Ovary (tissue), 7 donors: ENCODE measurements at regions not wholly inside any gene's neighbourhood (a gene's known extent, or its start where the extent isn't known, plus 50 kb on each side); places are given as distances from the start of the nearest gene placed in this dataset.

Experiments used
- DNase-seq, 5 donors: peaks; one replicate each; pipeline ENCODE4 v3.0.0-alpha.2; 2019 to 2020
- H3K27ac ChIP-seq, 2 donors: fragments of 200-600 bp; one replicate each; pipeline versions ENCODE4 v1.5.1 to v1.8.0; 2019 to 2022
- H3K27me3 ChIP-seq: fragments of 200-600 bp; one replicate; pipeline ENCODE4 v1.8.0; 2022
- H3K36me3 ChIP-seq: fragments of 200-600 bp; sonication (generic); one replicate; pipeline ENCODE4 v1.5.1; 2019
- H3K4me1 ChIP-seq: one replicate; pipeline ENCODE4 v1.8.1; 2013; ENCODE audit warnings: mild to moderate bottlenecking, moderate library complexity; ENCODE audit not compliant: insufficient read depth
- H3K4me3 ChIP-seq: fragments of 200-600 bp; sonication (generic); one replicate; pipeline ENCODE4 v1.5.1; 2017
- H3K9me3 ChIP-seq, 2 donors: fragments of 200-600 bp in 1 of 2; sonication (generic) in 1 of 2; one replicate each; pipeline versions ENCODE4 v1.5.1 to v1.8.1; 2013 to 2019; ENCODE audit warnings: mild to moderate bottlenecking in 1 of 2, moderate library complexity in 1 of 2
- EP300 ChIP-seq: sonication (generic); formaldehyde crosslinking; IDR thresholded peaks from one replicate; pipeline ENCODE4 v1.6.1; 2017; ENCODE audit warnings: antibody characterized with exemption
- POLR2A ChIP-seq: fragments of 450-650 bp; IDR thresholded peaks from one replicate; pipeline ENCODE4 v1.6.1; 2017; ENCODE audit warnings: antibody characterized with exemption, mild to moderate bottlenecking, moderate library complexity
- WGBS, 3 donors: extraction: QIAGEN DNeasy Blood & Tissue Kit in 1 of 3; methylation state at CpG; one replicate each; pipeline versions ENCODE4 v1.1.5 to v1.1.7; 2013 to 2017; 5-methylcytosine and 5-hydroxymethylcytosine counted together
- intact Hi-C, 4 donors: fragments of 100-400 bp; cut with DNase I; formaldehyde crosslinking; loops; one replicate each; pipeline versions ENCODE4 v1.11.0 to v1.15.1; 2022 to 2023
- TF ChIP-seq, protein P1 (sequence below), 3 donors: fragments of 450-650 bp in 2 of 3; fragments of 200-600 bp in 1 of 3; IDR thresholded peaks; one replicate each; pipeline versions ENCODE4 v1.5.1 to v1.8.0; 2016 to 2022; ENCODE audit warnings: antibody characterized with exemption in 3 of 3, mild to moderate bottlenecking in 1 of 3
- donor health status: DM: no; HTN: no; CAD: no; lungs with moderate emphysema.
- donor health status: DM: no; HTN: no; CAD: no.
- donor health status: Bipolar disorder and iron deficiency.
- donor health status: DM: no; HTN: no; CAD: no.
- donor health status: DM: yes; HTN: yes; CAD: no.

GRCh38 chr1:194295685-194296084, 1109.3 kb upstream of the B3GALT2 start:
- Histone ChIP-seq H3K4me3 (no peak overlapping the region), H3K9me3 (no peaks in the 10 kb centered on the region), H3K36me3 (no peaks in the 10 kb centered on the region), H3K4me1 (no peaks in the 10 kb centered on the region), H3K27me3 (no peaks in the 10 kb centered on the region), H3K27ac (no peak overlapping the region)
- intact Hi-C loops: no loop called here
- no peak for TF ChIP-seq POLR2A
- TF ChIP-seq, protein P1, sequence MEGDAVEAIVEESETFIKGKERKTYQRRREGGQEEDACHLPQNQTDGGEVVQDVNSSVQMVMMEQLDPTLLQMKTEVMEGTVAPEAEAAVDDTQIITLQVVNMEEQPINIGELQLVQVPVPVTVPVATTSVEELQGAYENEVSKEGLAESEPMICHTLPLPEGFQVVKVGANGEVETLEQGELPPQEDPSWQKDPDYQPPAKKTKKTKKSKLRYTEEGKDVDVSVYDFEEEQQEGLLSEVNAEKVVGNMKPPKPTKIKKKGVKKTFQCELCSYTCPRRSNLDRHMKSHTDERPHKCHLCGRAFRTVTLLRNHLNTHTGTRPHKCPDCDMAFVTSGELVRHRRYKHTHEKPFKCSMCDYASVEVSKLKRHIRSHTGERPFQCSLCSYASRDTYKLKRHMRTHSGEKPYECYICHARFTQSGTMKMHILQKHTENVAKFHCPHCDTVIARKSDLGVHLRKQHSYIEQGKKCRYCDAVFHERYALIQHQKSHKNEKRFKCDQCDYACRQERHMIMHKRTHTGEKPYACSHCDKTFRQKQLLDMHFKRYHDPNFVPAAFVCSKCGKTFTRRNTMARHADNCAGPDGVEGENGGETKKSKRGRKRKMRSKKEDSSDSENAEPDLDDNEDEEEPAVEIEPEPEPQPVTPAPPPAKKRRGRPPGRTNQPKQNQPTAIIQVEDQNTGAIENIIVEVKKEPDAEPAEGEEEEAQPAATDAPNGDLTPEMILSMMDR (IDR thresholded peaks at IDR 0.05): no peak
- TF ChIP-seq EP300: no peak
- 50 to 77% (median 53%) methylated on average over 1 of the region's 1 CpG for WGBS, 3 donors
- DNase-seq: no peak

GRCh38 chr1:194293851-194294405, 1107.5 kb upstream of the B3GALT2 start:
- 70 to 83% (median 75%) methylated on average over 1 of the region's 1 CpG for WGBS, 3 donors
- intact Hi-C loops: no loop called here
- TF ChIP-seq, protein P1 (IDR thresholded peaks at IDR 0.05): no peak
- TF ChIP-seq POLR2A: no peak
- no peak for TF ChIP-seq EP300

DNA sequence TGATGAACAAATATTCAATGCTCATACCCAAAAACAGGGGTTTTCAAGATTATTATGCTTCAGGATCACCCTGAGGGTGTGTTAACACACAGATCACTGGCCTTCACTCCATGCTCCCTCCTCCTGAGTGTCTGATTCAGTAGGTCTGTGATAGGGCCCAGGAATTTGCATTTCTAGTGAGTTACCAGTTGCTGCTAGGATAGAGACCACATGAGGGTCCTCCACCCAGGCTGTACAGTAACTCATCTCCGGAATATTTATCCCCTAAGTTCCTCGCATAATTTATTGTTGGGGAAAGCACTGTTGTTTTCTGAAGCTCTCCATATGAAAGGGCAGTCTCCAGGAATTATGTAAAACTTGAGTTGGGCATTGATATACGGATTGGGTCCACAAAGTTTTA, 1106.6 kb upstream of the B3GALT2 start:
- 89 to 92% (median 91%) methylated on average over 3 of the region's 3 CpGs for WGBS, 3 donors
- TF ChIP-seq POLR2A: no peak
- no peak for TF ChIP-seq EP300
- DNase-seq: no peak
- H3K27ac ChIP-seq: no peak overlapping the region
- H3K4me1 ChIP-seq: no peaks in the 10 kb centered on the region
- H3K27me3 ChIP-seq: no peaks in the 10 kb centered on the region
- no peaks in the 10 kb centered on the region for H3K36me3 ChIP-seq
- H3K4me3 ChIP-seq: no peak overlapping the region
- intact Hi-C loops: no loop called here
- no peaks in the 10 kb centered on the region for H3K9me3 ChIP-seq

More at GRCh38 chr1:194293851-194294405, 1107.5 kb upstream of the B3GALT2 start:
- Histone ChIP-seq H3K9me3 (no peaks in the 10 kb centered on the region), H3K4me3 (no peak overlapping the region), H3K4me1 (no peaks in the 10 kb centered on the region), H3K27me3 (no peaks in the 10 kb centered on the region), H3K36me3 (no peaks in the 10 kb centered on the region), H3K27ac (no peak overlapping the region)
- DNase-seq: no peak

DNA sequence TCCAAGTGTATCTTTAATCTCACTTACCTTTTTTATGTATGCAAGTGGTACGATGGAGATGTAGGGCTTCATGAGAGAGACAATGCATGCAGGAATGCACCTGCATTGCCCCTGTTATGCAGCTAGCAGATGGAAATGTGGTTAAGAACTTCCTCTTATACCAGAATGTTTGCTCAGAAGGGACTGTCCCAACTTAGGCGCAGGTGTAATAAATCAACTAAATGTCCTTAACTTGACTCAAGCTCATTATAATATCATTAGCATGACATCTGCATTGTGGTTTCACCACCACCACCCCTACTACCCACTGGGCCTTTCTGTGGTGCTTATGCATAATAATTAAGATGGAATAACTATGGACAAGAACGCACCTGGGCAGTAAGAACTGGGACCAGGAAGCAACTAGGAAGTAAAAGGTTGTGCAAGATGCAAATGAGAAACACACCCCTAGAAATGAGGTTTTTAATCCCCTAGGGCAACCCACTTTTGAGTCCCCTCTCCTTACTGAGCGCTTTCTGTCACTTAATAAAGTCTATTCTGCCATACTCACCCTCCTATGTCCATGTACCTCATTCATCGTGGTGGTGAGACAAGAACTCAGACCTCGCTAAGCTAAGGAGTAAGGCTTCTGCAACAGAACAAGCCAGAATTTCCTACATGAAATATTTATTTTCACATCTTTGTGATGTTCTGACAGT, 1103.3 kb upstream of the B3GALT2 start:
- WGBS, 3 donors: 92 to 98% (median 97%) methylated on average over 6 of the region's 6 CpGs

GRCh38 chr1:194288238-194288637, 1101.8 kb upstream of the B3GALT2 start:
- Histone ChIP-seq H3K4me3 (no peak overlapping the region), H3K9me3 (no peaks in the 10 kb centered on the region), H3K4me1 (no peaks in the 10 kb centered on the region), H3K36me3 (no peaks in the 10 kb centered on the region), H3K27me3 (no peaks in the 10 kb centered on the region), H3K27ac (no peak overlapping the region)
- DNase-seq: no peak
- 65 to 88% (median 79%) methylated on average over 1 of the region's 1 CpG for WGBS, 3 donors
- TF ChIP-seq POLR2A (no peak), EP300 (no peak)
- TF ChIP-seq, protein P1 (IDR thresholded peaks at IDR 0.05): no peak
- intact Hi-C loops: no loop called here

More for the DNA sequence above, 1103.3 kb upstream of the B3GALT2 start:
- DNase-seq: no peak
- H3K4me1 ChIP-seq: no peaks in the 10 kb centered on the region
- no peak overlapping the region for H3K27ac ChIP-seq
- no peaks in the 10 kb centered on the region for H3K36me3 ChIP-seq
- TF ChIP-seq, protein P1 (IDR thresholded peaks at IDR 0.05): no peak
- TF ChIP-seq POLR2A (no peak), EP300 (no peak)
- intact Hi-C loops: no loop called here
- no peak overlapping the region for H3K4me3 ChIP-seq
- no peaks in the 10 kb centered on the region for H3K27me3 ChIP-seq
- H3K9me3 ChIP-seq: no peaks in the 10 kb centered on the region
